PFSK-1 (cell line): ENCODE measurements at regions not wholly inside any gene's neighbourhood (a gene's known extent, or its start where the extent isn't known, plus 50 kb on each side); places are given as distances from the start of the nearest gene placed in this dataset.

Experiments
- FOXP2 ChIP-seq: optimal IDR thresholded peaks from 2 replicates; pipeline ENCODE3; 2011; ENCODE audit warnings: borderline replicate concordance, control low read depth, inconsistent platforms; ENCODE audit not compliant: insufficient read depth; ENCODE audit errors: extremely low read length, extremely low read depth
- POLR2AphosphoS5 ChIP-seq: IDR thresholded peaks from 2 replicates; pipeline ENCODE4 v1.6.1; 2012; ENCODE audit warnings: low read depth, mild to moderate bottlenecking, control low read depth, low read length, moderate library complexity
- SIN3A ChIP-seq: IDR thresholded peaks from 2 replicates; pipeline ENCODE4 v1.6.1; 2012; ENCODE audit warnings: mild to moderate bottlenecking, low read length, moderate library complexity, borderline replicate concordance; ENCODE audit not compliant: insufficient read depth
- TAF1 ChIP-seq: IDR thresholded peaks from 2 replicates; pipeline ENCODE4 v1.6.1; 2012; ENCODE audit warnings: low read length, control low read depth, borderline replicate concordance; ENCODE audit not compliant: insufficient read depth
- TF ChIP-seq, protein P1 (sequence below), 2 experiments: IDR thresholded peaks; 2 replicates each; pipeline versions ENCODE4 v1.6.1 to v1.8.0; 2011 to 2012; ENCODE audit warnings: low read depth in 2 of 2, low read length in 2 of 2, control low read depth in 1 of 2, inconsistent platforms in 1 of 2, mild to moderate bottlenecking in 1 of 2, moderate library complexity in 1 of 2; ENCODE audit not compliant: insufficient read depth in 1 of 2

GRCh38 chr4:3629665-3630064 lies 97.4 kb upstream of the LRPAP1 start:
- TF ChIP-seq POLR2AphosphoS5 (no peak), TAF1 (no peak), FOXP2 (no peak), SIN3A (no peak)
- TF ChIP-seq, protein P1, sequence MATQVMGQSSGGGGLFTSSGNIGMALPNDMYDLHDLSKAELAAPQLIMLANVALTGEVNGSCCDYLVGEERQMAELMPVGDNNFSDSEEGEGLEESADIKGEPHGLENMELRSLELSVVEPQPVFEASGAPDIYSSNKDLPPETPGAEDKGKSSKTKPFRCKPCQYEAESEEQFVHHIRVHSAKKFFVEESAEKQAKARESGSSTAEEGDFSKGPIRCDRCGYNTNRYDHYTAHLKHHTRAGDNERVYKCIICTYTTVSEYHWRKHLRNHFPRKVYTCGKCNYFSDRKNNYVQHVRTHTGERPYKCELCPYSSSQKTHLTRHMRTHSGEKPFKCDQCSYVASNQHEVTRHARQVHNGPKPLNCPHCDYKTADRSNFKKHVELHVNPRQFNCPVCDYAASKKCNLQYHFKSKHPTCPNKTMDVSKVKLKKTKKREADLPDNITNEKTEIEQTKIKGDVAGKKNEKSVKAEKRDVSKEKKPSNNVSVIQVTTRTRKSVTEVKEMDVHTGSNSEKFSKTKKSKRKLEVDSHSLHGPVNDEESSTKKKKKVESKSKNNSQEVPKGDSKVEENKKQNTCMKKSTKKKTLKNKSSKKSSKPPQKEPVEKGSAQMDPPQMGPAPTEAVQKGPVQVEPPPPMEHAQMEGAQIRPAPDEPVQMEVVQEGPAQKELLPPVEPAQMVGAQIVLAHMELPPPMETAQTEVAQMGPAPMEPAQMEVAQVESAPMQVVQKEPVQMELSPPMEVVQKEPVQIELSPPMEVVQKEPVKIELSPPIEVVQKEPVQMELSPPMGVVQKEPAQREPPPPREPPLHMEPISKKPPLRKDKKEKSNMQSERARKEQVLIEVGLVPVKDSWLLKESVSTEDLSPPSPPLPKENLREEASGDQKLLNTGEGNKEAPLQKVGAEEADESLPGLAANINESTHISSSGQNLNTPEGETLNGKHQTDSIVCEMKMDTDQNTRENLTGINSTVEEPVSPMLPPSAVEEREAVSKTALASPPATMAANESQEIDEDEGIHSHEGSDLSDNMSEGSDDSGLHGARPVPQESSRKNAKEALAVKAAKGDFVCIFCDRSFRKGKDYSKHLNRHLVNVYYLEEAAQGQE (IDR thresholded peaks at IDR 0.05; ENCODE audit: insufficient read depth in 1 of 2, low read depth in 2 of 2, low read length in 2 of 2) = no peak

DNA sequence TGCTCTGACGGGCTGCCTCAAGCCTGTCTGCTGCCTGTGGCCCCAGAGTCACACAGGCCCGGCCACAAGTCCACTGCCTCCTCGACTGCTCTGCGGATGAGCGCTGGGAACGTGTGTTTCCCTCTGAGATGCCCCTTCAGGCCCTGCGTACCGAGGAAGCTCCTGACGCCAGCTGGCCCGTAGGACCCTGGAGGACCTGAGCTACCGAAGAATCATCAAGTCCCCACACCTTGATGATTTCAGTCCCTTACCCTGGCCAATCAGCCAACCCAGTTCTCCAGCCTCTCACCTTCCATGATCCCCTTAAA lies 96.6 kb upstream of the LRPAP1 start:
- TF ChIP-seq TAF1 (no peak), POLR2AphosphoS5 (no peak), SIN3A (no peak), FOXP2 (no peak)
- TF ChIP-seq, protein P1 (IDR thresholded peaks at IDR 0.05; ENCODE audit: insufficient read depth in 1 of 2, low read depth in 2 of 2, low read length in 2 of 2) = no peak

DNA sequence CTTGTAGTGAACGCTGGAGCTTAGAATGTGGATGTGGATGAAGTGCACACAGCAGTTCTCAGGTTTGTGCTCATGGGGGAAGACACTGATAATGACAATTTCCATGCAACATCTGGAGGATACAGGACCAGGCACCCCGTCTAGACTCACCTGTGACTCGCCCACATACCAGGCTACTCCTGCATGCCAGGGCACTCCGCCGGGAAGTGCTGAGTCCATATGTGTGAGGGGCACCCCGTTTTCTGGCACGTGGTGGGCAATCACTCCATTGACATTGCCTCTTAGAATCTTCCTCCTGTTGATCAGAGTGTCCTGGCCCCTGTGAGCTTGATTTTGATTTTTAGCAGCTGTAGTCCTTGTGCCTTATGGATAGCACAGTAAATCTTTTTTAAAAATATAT lies 90.9 kb upstream of the LRPAP1 start:
- TF ChIP-seq, protein P1 (IDR thresholded peaks at IDR 0.05; ENCODE audit: insufficient read depth in 1 of 2, low read depth in 2 of 2, low read length in 2 of 2) = no peak
- TF ChIP-seq TAF1 (no peak), POLR2AphosphoS5 (no peak), FOXP2 (no peak)

- TF ChIP-seq, protein P1 (IDR thresholded peaks at IDR 0.05; ENCODE audit: insufficient read depth in 1 of 2, low read depth in 2 of 2, low read length in 2 of 2) = no peak
- TF ChIP-seq POLR2AphosphoS5 = no peak
- TF ChIP-seq SIN3A = no peak
- TF ChIP-seq TAF1 = no peak
- TF ChIP-seq FOXP2 = no peak
Observed at GRCh38 chr4:3615386-3616286, 83.4 kb upstream of the LRPAP1 start.
